ENCODE measurements at regions not wholly inside any gene's neighbourhood (a gene's known extent, or its start where the extent isn't known, plus 50 kb on each side); places are given as distances from the start of the nearest gene placed in this dataset.
"Not testable (repeated sequence)": the region's sequence is repeated elsewhere in the genome, so short reads cannot be mapped to it uniquely, and the experiment has no call there.

- DNase-seq = no peak
Measured at GRCh38 chr17:20916383-20916782, 126.4 kb downstream of the USP22 start.

GRCh38 chr17:20917610-20918306, 125.1 kb downstream of the USP22 start:
- DNase-seq = not testable (repeated sequence)

- no peak for DNase-seq
Measured at GRCh38 chr17:20920095-20920814, 122.6 kb downstream of the USP22 start.

- DNase-seq = no peak
Measured at GRCh38 chr17:20920815-20921199, 122.0 kb downstream of the USP22 start.

GRCh38 chr17:20922128-20922670, 120.6 kb downstream of the USP22 start:
- DNase-seq = no peak

- DNase-seq = no peak
Measured at GRCh38 chr17:20924306-20924705, 118.5 kb downstream of the USP22 start.

- no peak for DNase-seq
Measured at GRCh38 chr17:20925091-20925490, 117.7 kb downstream of the USP22 start.

- no peak for DNase-seq
Measured at GRCh38 chr17:20925954-20926353, 116.9 kb downstream of the USP22 start.

GRCh38 chr17:20926532-20926931, 116.3 kb downstream of the USP22 start:
- DNase-seq = no peak

GRCh38 chr17:20927308-20927977, 115.4 kb downstream of the USP22 start:
- no peak for DNase-seq

- DNase-seq = no peak
Measured at GRCh38 chr17:20929334-20929733, 113.5 kb downstream of the USP22 start.

- no peak for DNase-seq
Measured at GRCh38 chr17:20930081-20930760, 112.6 kb downstream of the USP22 start.

GRCh38 chr17:20933040-20933439, 109.8 kb downstream of the USP22 start:
- DNase-seq = not testable (repeated sequence)

GRCh38 chr17:20934288-20934687, 108.5 kb downstream of the USP22 start:
- no peak for DNase-seq

GRCh38 chr17:20935740-20936139, 107.1 kb downstream of the USP22 start:
- no peak for DNase-seq

GRCh38 chr17:20938244-20938643, 104.6 kb downstream of the USP22 start:
- no peak for DNase-seq

- no peak for DNase-seq
Measured at GRCh38 chr17:20938988-20939615, 103.7 kb downstream of the USP22 start.

GRCh38 chr17:20941872-20942271, 100.9 kb downstream of the USP22 start:
- DNase-seq = no peak

GRCh38 chr17:20944014-20944865, 98.6 kb downstream of the USP22 start:
- DNase-seq = peak in 1 of 14 donors; percentile 3

GRCh38 chr17:20947708-20948107, 95.1 kb downstream of the USP22 start:
- not testable (repeated sequence) for DNase-seq
